Left lung (tissue), 4 donors: ENCODE measurements at regions not wholly inside any gene's neighbourhood (a gene's known extent, or its start where the extent isn't known, plus 50 kb on each side); places are given as distances from the start of the nearest gene placed in this dataset.

Experiments used
- ATAC-seq: fragments of 200-7000 bp; cut with Tn5 transposase; one replicate; pipeline ENCODE4 v1.9.1; 2020; ENCODE audit warnings: moderate library complexity
- DNase-seq, 4 donors: peaks; one replicate each; pipeline ENCODE4 v3.0.0-alpha.2; 2013 to 2020
- H3K27ac ChIP-seq, 2 donors: fragments of 200-600 bp; sonication (generic) in 1 of 2; one replicate each; pipeline versions ENCODE4 v1.5.0 to v1.8.0; 2020 to 2021
- H3K27me3 ChIP-seq, 2 donors: fragments of 200-600 bp; sonication (generic) in 1 of 2; one replicate each; pipeline versions ENCODE4 v1.5.0 to v1.8.0; 2020 to 2021
- H3K36me3 ChIP-seq, 2 donors: fragments of 200-600 bp; sonication (generic) in 1 of 2; one replicate each; pipeline versions ENCODE4 v1.5.0 to v1.8.0; 2020 to 2021
- H3K4me1 ChIP-seq, 2 donors: fragments of 200-600 bp; one replicate each; pipeline ENCODE4 v1.8.0; 2021
- H3K4me3 ChIP-seq, 2 donors: fragments of 200-600 bp; sonication (generic) in 1 of 2; one replicate each; pipeline versions ENCODE4 v1.5.0 to v1.8.0; 2020 to 2021; ENCODE audit warnings: mild to moderate bottlenecking in 1 of 2
- H3K9me3 ChIP-seq, 2 donors: fragments of 200-600 bp; sonication (generic) in 1 of 2; one replicate each; pipeline versions ENCODE4 v1.5.0 to v1.8.0; 2020 to 2021
- CTCF ChIP-seq, 2 donors: fragments of 200-600 bp; sonication (generic) in 1 of 2; IDR thresholded peaks; one replicate each; pipeline versions ENCODE4 v1.5.0 to v1.8.0; 2021; ENCODE audit warnings: antibody characterized with exemption in 2 of 2
- intact Hi-C, 2 donors: fragments of 100-400 bp; cut with DNase I; formaldehyde crosslinking; loops; one replicate each; pipeline versions ENCODE4 v1.11.2 to v1.14.2; 2022
- donor health status: DM: no; HTN: yes; CAD: no.
- donor health status: DM: no; HTN: no; CAD: no.

GRCh38 chr11:92857407-92857806 is 112.0 kb upstream of the MTNR1B start:
- Histone ChIP-seq H3K9me3 (no peaks in the 10 kb centered on the region), H3K36me3 (no peaks in the 10 kb centered on the region), H3K27ac (no peak overlapping the region), H3K4me1 (no peaks in the 10 kb centered on the region), H3K27me3 (no peaks in the 10 kb centered on the region), H3K4me3 (no peak overlapping the region)
- no peak for DNase-seq
- ATAC-seq = no peak
- intact Hi-C loops = no loop called here
- TF ChIP-seq CTCF (IDR thresholded peaks at IDR 0.05) = no peak

GRCh38 chr11:92859156-92859690 is 110.2 kb upstream of the MTNR1B start:
- Histone ChIP-seq H3K4me3 (no peak overlapping the region), H3K4me1 (no peaks in the 10 kb centered on the region), H3K27ac (no peak overlapping the region), H3K36me3 (no peaks in the 10 kb centered on the region), H3K27me3 (no peaks in the 10 kb centered on the region), H3K9me3 (no peaks in the 10 kb centered on the region)
- DNase-seq (peak in 2 of 4 donors; percentile 86 to 89), ATAC-seq (no peak)
- intact Hi-C loops = no loop called here
- no peak for TF ChIP-seq CTCF (IDR thresholded peaks at IDR 0.05)

- no peaks in the 10 kb centered on the region for H3K9me3 ChIP-seq
- H3K4me1 ChIP-seq = no peaks in the 10 kb centered on the region
- ATAC-seq (peak; percentile 24), DNase-seq (peak in 1 of 4 donors; percentile 32)
- TF ChIP-seq CTCF (IDR thresholded peaks at IDR 0.05) = peak in 1 of 2 donors; percentile 14
- H3K36me3 ChIP-seq = no peaks in the 10 kb centered on the region
- no peak overlapping the region for H3K27ac ChIP-seq
- H3K4me3 ChIP-seq = no peak overlapping the region
- intact Hi-C loops = no loop called here
- H3K27me3 ChIP-seq = no peaks in the 10 kb centered on the region
Observed at GRCh38 chr11:92861634-92862033, 107.8 kb upstream of the MTNR1B start.

- TF ChIP-seq CTCF (IDR thresholded peaks at IDR 0.05) = no peak
- Histone ChIP-seq H3K4me3 (no peak overlapping the region), H3K9me3 (no peaks in the 10 kb centered on the region), H3K4me1 (no peaks in the 10 kb centered on the region), H3K27ac (no peak overlapping the region), H3K36me3 (no peaks in the 10 kb centered on the region), H3K27me3 (no peaks in the 10 kb centered on the region)
- intact Hi-C loops = no loop called here
- ATAC-seq (no peak), DNase-seq (no peak)
Observed at GRCh38 chr11:92865352-92865751, 104.1 kb upstream of the MTNR1B start.

- no peak for ATAC-seq
- intact Hi-C loops = no loop called here
- Histone ChIP-seq H3K27me3 (no peaks in the 10 kb centered on the region), H3K9me3 (no peaks in the 10 kb centered on the region), H3K4me3 (no peak overlapping the region), H3K4me1 (no peaks in the 10 kb centered on the region), H3K36me3 (no peaks in the 10 kb centered on the region), H3K27ac (no peak overlapping the region)
- DNase-seq = peak in 1 of 4 donors; percentile 73
- TF ChIP-seq CTCF (IDR thresholded peaks at IDR 0.05) = no peak
Observed at GRCh38 chr11:92866679-92867282, 102.7 kb upstream of the MTNR1B start.
